ENCODE measurements at regions not wholly inside any gene's neighbourhood (a gene's known extent, or its start where the extent isn't known, plus 50 kb on each side); places are given as distances from the start of the nearest gene placed in this dataset.

DNA sequence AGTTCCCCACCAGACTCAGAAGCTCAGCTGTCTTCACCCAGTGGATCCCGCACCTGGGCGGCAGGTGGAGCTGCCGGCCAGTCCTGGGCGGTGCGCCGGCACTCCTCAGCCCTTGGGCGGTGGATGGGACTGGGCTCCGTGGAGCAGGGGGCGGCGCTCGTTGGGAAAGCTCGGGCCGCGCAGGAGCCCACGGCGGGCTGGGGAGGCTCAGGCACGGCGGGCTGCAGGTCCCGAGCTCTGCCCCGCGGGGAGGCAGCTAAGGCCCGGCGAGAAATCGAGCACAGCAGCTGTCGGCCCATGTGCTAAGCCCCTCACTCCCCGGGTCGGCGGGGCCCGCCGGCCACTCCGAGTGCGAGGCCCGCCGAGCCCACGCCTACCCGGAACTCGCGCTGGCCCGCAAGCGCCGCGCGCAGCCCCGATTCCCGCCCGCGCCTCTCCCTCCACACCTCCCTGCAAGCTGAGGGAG is 560.0 kb downstream of the BRINP1 start:
- DNase-seq, result no peak

DNA sequence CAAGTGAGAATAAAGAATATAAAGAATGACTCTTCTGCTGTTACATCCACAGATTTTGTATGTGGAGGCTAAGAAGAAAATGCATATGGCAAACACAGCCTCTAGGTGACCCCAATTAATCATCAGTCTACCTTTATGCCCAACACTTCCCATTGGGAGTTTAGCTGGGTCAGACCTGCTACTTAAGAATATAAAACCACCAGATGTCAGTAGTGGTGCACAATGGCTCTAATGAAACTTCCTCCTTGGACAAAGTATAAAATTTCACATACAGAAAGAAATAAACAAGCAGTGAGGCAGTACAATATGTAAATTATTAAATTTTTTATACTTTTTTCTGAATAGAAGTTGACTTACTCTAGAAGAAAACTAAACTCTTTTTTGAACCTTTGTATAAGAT is 539.9 kb downstream of the BRINP1 start:
- DNase-seq, result no peak

DNA sequence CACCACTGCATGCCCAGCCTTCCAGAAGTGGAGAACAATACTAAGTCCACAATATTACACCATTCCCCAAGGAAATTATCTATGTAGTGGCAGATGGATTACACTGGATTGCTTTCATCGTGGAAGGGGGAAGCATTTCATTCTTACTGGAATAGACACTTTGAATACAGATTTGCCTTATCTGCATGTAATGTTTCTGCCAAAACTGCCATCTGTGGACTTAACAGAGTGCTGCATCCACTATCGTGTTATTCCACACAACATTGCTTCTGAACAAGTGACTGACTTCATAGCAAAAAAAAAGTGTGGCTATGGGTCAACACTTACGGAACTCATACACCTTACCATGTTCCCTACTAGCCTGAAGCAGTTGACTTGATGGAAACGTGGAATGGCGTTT is 536.9 kb downstream of the BRINP1 start:
- no peak for DNase-seq

DNA sequence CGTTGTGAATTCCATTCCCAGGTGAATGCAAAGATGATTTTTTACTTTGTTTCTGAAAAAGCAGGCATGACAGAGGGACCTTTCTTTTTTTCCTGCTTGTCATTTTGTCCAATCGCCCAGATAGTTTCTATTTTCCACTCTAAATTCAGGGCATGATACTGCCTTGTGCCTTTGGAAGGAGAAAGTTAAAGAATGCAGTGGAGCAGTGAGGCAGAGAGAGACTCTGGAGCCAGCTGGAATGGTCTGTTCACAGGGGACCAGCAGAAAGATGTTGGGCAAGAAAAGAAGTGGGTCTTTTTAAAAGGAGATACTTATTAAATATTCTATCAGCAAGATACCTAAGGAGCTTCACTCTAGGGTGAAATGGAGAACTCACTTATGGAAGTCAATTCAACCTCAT is 532.3 kb downstream of the BRINP1 start:
- no peak for DNase-seq

DNA sequence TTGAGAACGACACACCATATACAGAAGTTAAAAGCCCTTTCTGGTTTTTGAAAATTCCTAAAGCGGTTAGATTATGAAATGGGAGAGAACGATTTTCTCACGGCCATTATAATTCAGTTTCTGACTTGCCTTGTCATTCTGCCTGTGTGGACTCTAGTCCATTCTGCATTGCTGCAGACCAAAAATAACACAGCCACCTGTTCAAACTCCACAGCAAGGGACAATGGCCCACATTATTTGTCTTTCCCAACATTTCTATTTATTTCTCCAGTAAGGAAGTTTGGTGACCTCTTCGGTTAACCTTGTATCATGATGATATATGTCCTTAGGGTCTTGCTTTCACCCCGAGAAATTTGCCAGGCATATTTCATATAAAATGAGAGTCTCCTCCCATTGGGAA is 497.7 kb downstream of the BRINP1 start:
- DNase-seq, result no peak

DNA sequence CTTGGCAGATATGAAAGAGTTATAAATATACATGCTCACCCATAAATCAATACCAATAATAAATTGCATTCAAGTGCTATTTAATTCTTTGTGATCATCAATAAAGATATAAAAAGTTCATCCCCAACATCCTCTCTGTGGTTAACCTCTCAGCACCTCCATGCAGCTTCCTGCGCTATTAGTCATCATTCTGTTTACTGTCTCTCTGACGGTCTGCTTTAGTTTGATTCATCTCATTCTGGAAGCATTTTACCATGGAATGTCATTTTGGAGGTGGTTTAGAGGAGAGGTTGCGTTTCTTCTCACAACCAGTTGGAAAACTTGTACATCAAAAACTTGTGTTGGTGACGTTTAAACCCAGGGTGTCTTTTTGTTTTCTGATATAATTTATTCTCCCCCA is 486.6 kb downstream of the BRINP1 start:
- DNase-seq, result no peak

DNA sequence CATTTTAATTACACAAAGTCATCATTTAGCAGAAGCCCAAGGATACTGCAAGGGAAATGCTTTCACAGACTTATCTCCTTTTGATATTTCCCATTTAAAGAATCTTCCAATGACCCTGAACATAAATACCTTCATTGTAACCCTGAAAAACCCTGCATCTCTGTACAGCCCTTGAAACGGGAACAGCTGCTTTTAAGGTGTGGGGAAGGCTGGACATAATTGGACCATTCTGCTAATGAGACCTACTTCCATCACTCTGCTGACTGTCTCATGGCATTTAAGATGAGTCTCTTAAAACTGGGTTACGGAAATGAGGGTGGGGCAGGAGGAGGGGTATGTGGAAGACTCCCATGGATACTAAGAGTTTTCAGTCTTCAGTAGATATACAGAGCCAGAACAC is 485.8 kb downstream of the BRINP1 start:
- DNase-seq, result no peak

DNA sequence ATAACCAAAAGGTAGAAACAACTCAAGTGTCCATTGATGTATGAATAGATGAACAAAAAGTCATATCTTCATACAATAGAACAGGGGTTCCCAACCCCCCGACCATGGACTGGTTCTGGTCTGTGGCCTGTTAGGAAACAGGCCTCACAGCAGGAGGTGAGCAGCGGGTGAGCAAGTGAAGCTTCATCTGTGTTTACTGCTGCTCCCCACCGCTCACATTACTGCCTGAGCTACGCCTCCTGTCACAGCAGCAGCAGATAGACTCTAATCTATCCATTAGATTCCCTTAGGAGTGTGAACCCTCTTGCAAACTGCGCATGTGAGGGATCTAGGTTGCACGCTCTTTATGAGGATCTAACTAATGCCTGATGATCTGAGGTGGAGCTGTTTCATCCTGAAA is 478.0 kb downstream of the BRINP1 start:
- no peak for DNase-seq

DNA sequence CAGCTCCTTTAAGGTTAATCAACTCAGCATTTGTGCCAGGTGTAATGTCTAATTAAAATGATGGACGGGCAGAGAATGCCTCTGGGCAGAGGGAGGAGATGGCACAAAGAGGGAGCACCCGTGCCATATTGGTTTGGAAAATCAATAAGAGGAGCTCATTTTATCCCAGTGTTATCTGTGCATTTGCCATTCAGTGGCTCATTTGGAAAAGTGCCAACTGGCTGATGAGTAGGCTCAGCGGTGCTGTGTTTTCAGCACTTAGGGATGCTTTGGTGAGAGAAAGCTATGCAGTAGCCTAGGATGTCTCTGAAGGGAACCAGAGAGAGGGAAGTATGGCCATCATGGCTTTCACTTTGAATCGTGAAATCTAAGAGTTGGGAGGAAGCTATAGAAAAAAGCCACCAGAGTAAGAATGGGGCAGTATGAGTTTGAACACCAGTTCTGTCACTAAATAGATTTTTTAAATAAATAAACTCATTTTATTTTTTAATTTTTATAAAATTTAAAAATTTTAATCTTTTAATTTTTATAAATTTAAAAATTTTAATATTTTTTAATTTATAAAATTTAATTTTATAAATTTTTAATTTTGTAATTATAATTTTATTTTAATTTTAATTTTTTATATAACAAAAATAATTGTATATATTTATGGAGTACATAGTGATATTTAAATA is 472.8 kb downstream of the BRINP1 start:
- no peak for DNase-seq

DNA sequence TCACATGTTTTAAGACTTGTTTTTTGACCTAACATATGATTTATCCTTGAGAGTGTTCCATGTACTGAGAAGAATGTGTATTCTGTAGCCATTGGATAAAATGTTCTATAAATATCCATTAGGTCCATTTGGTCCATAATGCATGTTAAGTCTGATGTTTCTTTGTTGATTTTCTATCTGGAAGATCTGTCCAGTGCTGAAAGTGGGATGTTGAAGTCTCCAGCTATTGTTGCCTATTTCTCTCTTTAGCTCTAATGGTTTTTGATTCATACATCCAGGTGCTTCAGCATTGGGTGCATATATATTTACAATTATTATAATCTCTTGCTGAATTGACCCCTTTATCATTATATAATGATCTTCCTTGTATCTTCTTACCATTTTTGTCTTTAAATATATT is 451.1 kb downstream of the BRINP1 start:
- no peak for DNase-seq

DNA sequence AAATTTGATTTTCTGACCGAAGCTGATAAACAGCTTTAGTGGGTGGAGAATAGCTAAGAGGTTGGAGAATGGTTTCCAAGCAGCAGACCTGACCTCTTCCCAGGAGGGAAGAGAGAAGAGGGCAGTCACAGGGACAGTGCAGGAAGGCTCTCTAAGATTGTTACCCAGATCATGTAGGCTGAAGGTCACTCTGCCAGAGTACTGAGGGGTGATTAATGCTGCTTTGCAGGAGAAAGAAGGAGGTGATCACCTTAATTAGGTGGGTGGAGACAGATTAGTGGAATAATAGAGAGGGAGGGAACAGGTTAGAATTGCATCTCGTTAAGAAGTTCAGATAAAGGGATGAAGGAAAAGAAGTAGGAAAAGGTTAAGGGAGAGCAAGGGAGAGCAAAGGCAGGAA is 440.5 kb downstream of the BRINP1 start:
- DNase-seq, result no peak

DNA sequence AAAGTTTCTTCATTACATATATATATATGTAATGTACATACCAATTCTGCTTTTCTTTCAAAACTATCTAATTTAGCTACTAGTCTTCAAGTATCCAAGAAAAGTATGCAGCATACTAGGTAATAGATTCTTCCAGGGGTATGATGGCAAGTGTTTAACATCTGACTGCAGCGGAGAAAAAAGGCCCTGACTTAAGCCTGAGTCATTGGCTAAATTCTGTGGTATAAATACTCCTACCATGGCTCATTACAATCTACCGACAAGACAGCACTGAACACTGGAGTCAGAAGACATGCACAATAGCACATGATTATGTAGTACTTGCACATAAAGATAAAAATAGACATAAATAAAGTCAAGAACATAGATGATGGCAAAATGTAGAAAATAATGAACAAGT is 439.9 kb downstream of the BRINP1 start:
- DNase-seq, result no peak

DNA sequence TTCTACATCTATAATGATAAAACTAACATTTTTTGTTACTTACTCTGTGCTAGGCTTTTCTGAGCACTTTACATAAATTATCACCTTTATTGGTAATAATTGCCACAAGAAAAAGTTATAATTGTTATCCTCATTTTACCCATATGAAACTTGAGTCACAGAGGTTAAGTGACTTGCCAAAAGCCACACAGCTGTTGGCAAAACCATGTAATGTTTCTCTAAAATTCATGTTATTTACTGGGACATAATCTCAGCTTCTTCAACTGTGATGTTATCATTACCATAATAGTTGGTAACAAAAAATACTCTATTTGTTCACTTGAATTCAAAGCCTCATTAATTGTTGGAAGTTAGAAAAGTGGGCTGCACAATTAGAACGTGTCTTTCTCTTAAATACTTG is 437.3 kb downstream of the BRINP1 start:
- no peak for DNase-seq

DNA sequence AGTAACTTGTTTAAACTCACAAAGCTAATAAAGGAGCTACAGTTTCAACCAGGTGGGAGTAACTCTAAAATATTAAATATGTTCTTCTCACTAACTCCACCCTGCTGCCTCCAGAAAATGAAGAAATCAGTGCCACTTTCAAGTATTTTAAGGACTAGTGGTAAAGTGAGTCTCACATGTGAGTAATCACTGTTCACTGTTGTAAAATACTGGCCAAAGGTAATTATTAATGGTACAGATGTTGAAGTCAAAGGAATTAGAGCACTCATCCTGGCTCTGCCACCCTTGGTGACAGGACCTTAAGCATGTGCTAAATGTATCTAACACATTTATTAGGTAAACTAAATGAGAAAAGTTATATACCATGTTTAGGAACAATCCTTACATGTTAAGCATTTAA is 430.7 kb downstream of the BRINP1 start:
- DNase-seq, result no peak

DNA sequence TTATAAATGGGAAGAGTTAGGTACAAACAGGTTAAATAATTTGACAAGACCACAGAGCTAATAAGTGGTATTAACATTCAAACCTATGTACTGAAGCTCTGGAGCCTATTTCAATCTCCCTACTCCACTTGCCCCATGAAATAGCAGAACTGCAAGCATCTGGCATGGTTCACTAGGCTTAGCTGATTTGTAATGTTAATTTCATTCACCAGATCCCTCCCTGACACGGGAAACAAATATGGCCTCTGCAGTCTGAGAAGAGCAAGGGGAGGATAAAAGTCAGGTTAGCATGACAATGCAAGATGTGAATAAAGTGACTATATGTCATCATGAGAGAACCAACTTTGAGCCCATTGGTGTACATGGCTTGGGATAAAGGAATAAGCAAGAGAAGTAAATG is 428.8 kb downstream of the BRINP1 start:
- no peak for DNase-seq

DNA sequence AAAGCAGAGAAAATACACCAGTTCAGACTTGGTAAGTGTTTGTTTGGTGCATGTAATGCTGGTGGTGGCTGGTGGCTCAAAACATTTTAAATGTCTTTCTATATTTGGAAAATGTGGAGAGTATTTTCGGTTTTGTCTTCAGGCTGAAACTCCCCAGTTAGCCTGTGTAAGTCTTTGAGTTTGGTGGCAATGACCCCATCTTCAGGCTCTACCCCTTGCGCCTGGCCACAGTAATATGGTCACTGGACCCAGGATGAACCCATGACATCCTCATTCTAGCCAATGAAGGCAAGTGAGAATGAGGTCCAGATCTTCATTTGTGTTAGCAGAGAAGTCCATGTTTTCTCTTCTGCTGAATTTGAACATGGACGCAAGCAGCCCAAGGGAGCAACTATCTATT is 422.6 kb downstream of the BRINP1 start:
- no peak for DNase-seq

DNA sequence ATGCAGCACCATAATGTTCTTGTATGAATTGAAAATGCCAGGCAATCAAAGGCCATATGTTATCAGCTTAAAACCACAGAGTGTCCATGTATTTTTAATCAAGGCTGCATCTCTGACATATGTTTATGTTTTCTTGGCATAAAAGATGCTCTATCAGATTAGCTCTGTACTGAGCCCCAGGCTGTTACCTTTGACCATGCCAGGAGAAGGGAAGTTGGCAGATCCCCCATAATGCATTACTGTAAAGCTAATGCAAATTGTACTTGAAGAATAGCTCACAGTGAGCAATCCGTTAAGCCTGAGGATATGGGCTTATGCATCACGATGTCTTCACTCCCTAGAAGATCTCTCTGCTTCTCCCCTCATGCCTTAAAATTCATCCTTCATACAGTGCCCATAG is 414.4 kb downstream of the BRINP1 start:
- DNase-seq, result no peak

DNA sequence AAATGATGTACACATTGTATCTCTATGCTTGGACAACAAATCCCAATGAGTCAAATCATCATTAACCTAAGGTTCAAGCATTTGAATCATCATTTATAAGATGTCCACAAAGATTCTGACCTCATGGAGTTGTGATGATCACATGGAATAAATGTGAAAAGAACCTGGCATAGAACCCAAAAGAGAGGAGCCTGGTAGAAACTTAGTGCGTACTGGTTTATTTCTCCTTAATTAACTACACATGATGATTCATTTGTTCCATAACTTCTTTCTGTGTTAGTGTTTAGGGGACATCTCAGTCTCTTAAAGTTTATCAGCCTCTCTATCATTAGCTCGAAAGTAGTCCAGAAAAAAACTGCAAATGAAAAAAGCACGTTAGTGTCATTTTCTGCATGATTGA is 411.6 kb downstream of the BRINP1 start:
- no peak for DNase-seq

DNA sequence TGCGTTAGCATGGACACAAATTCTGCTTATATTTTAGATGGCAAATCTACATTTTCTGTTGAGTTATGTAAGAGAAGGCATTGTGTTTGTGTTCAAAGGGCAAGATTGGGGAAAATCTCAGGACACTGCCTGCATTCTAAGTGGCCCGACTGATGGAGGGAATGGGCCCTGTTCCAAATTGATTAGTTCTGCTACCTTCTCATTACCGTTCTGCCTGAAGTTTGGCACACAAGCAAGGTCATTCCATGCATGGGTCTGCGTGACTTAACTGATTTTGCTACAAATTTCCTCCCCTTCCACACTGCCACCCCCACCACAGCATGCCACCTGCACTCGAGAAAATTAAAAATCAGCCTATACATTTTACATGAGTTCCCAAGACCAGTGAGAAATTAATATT is 409.9 kb downstream of the BRINP1 start:
- DNase-seq, result no peak

DNA sequence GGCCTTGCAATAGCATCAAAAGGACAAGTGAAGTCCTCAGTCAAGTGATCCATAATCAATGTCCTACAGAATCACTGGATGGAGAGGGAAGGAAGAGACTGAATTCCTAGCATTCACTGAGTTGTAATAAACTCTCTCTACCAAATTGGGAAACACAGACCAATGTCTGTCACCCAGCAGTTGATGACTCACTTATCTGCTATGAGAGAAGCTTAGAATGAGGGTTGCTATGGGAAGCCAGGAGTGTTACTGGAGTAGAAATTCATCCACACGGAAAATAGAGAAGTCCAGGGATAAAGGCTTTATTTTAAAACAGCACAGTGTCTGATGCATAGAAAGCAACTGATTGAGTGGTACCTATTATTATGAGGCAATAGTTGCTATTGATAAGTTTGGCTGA is 407.4 kb downstream of the BRINP1 start:
- no peak for DNase-seq

DNA sequence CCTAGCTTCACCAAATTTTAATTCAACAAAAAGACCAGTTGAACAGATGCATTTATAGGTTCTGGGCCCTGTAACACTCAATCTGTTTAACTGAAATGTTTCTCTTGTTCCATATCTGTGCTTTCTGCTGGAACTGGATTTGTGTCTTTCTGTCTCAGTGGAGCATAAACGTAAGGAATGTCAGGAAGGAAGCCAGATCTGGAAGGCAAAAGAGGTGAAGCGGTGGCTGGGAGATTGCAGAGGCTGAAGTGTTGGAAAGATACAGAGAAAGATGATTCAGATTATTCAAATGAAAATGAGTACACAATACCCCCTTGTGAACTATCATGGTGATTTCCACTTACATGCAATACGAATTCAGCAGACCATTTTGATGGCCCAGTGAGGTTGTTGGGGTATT is 406.8 kb downstream of the BRINP1 start:
- DNase-seq, result no peak

DNA sequence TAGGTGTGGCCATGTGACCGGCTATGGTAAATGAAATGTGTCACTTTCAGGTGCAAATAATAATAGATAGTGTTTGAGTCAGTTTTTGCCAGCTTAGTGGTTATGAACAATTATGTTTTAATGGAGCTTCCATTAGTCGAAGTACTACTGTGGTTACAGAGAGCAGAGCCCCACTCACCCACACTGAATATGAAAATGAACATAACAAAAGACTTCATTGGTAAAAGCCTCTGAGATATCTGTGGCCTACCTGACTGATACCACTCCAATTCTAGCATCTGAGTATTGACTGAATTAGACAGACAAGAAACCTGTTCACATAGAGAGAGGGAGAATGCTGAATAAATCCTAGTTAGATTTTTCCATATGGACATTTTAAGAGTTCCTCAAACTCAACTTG is 405.6 kb downstream of the BRINP1 start:
- DNase-seq, result no peak

DNA sequence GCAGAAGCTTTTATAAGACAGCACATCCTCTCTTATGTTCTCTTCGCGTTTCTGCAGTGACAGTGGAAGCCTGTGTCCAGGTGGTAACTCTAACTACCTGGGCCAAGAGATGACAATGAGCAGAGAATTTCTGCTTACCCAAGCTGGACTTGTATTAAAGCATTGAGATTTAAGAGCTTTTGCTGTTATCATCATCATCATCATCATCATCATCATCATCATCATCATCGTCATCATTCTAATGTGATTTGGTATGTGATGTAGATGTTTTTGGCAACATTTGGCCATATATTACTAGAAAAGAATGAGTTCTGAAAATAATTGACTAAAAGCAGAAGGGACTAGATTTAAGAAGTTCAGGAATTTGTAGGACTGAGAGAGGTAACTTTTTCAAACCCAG is 401.3 kb downstream of the BRINP1 start:
- no peak for DNase-seq

DNA sequence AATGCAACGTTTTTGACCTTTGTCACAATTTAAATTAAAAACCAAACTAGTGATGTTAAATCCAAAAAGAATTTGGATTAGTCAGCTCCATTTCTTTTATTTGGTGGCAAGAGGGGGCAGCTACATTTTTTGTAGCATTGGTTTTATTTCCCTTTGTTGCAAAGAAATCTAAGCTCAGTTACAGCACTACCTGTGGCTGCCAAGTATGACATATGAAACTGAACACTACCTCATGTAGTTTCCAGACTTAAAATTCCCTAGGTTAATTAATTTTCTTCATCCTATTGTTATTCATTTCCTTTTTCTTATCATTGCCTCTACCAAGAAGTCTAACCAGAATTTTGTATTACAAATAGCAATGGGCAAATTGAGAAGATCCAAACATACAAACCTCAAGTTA is 393.5 kb downstream of the BRINP1 start:
- no peak for DNase-seq

DNA sequence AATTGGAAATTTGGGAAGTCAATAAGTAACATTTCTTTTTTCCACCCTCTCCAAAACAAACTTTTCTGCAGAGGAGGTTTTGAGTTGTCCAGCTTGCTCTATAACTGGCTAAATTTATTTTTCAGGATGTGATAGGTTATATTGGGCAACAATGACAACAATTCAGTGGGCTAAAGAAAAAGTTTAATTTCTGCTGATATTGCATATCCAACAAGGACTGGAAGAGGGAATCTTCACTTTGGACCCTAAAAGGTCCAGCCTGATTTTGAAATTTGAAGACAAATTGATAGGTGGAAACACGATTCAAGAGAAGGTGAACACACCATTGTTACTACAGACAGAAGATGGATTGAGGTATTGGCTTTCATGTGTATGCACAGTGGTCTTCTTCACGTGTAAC is 393.1 kb downstream of the BRINP1 start:
- no peak for DNase-seq

DNA sequence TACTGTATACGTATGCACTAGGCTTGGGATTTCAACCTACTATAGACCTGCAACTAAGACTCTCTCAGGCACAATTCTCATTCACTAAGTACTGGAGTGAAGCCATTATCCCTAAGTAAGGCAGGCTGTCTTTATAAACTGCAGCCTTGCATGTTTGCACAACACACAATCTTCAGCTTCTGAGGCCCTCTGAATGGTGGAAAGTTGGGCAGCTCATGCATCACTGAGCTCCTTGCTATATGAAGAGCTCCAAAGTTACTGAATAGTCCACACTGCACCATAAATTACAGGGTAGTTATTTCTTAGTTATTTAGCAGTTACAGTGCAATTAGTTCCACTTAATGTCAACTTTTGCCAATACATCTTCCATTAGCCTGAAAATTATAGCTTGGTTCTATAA is 384.6 kb downstream of the BRINP1 start:
- no peak for DNase-seq

Measured in stimulated activated CD4-positive, alpha-beta T cell treated with anti-CD3 and anti-CD28 coated beads, Interleukin-1b, Interleukin-23, amount 100 ng/mL, for 48 hours (primary cell).